MM.1S (cell line): ENCODE measurements at regions not wholly inside any gene's neighbourhood (a gene's known extent, or its start where the extent isn't known, plus 50 kb on each side); places are given as distances from the start of the nearest gene placed in this dataset.

Experiments used
- DNase-seq: peaks from one replicate; pipeline ENCODE4 v3.0.0-alpha.2; 2015
- H2AFZ ChIP-seq: fragments of 300-600 bp; sonication (generic); 2 replicates; pipeline ENCODE4 v1.6.0; 2016; ENCODE audit warnings: antibody characterized with exemption, low read length
- H3F3A ChIP-seq: fragments of 300-600 bp; sonication (generic); 2 replicates; pipeline ENCODE4 v1.6.1; 2016; ENCODE audit warnings: mild to moderate bottlenecking, antibody characterized with exemption, low read length, moderate library complexity, mixed read lengths; ENCODE audit not compliant: insufficient read depth
- H3K27ac ChIP-seq: fragments of 300-600 bp; sonication (generic); 2 replicates; pipeline ENCODE4 v1.5.1; 2016; ENCODE audit warnings: mild to moderate bottlenecking, low read length
- H3K27me3 ChIP-seq: fragments of 300-600 bp; sonication (generic); replicated peaks from 2 replicates; pipeline ENCODE4 v1.6.0; 2016; ENCODE audit warnings: low read length; ENCODE audit not compliant: insufficient read depth
- H3K36me3 ChIP-seq: fragments of 300-600 bp; sonication (generic); replicated peaks from 2 replicates; pipeline ENCODE4 v1.6.1; 2016; ENCODE audit warnings: mild to moderate bottlenecking, low read length, mixed read lengths; ENCODE audit not compliant: insufficient read depth
- H3K4me1 ChIP-seq: fragments of 300-600 bp; sonication (generic); 2 replicates; pipeline ENCODE4 v1.6.1; 2016; ENCODE audit warnings: low read length, mixed read lengths
- H3K4me2 ChIP-seq: fragments of 300-600 bp; sonication (generic); 2 replicates; pipeline ENCODE4 v1.6.0; 2016; ENCODE audit warnings: low read depth, low read length
- H3K4me3 ChIP-seq: fragments of 300-600 bp; sonication (generic); 2 replicates; pipeline ENCODE4 v1.5.1; 2016; ENCODE audit warnings: low read length, mixed read lengths
- H3K79me2 ChIP-seq: fragments of 300-600 bp; sonication (generic); 2 replicates; pipeline ENCODE4 v1.6.1; 2016; ENCODE audit warnings: mixed run types, low read length, mixed read lengths
- H3K9ac ChIP-seq: fragments of 300-600 bp; sonication (generic); 2 replicates; pipeline ENCODE4 v1.6.1; 2016; ENCODE audit warnings: low read length, mixed read lengths
- H3K9me2 ChIP-seq: fragments of 300-600 bp; sonication (generic); replicated peaks from 2 replicates; pipeline ENCODE4 v1.6.1; 2016; ENCODE audit warnings: mild to moderate bottlenecking, low read length, mixed read lengths; ENCODE audit not compliant: insufficient read depth
- H3K9me3 ChIP-seq: fragments of 300-600 bp; sonication (generic); replicated peaks from 2 replicates; pipeline ENCODE4 v1.6.1; 2016; ENCODE audit warnings: mild to moderate bottlenecking, low read length, mixed read lengths; ENCODE audit not compliant: insufficient read depth
- H4K20me1 ChIP-seq: fragments of 300-600 bp; sonication (generic); 2 replicates; pipeline ENCODE4 v1.6.1; 2016; ENCODE audit warnings: mild to moderate bottlenecking, low read length, moderate library complexity, mixed read lengths; ENCODE audit not compliant: insufficient read depth
- CTCF ChIP-seq: fragments of 300-600 bp; sonication (generic); IDR thresholded peaks from 2 replicates; pipeline ENCODE4 v1.5.1; 2016; ENCODE audit warnings: antibody characterized with exemption, low read length, mixed read lengths
- EZH2 ChIP-seq: fragments of 300-600 bp; sonication (generic); optimal IDR thresholded peaks from 2 replicates; pipeline ENCODE3; 2017; ENCODE audit warnings: low read depth, mild to moderate bottlenecking, antibody characterized with exemption, low read length, mixed read lengths
- EZH2phosphoT487 ChIP-seq: fragments of 300-600 bp; sonication (generic); IDR thresholded peaks from 2 replicates; pipeline ENCODE4 v1.6.1; 2018; ENCODE audit warnings: antibody characterized with exemption, low read length

- no peak overlapping the region for H3K9ac ChIP-seq
- no peaks in the 10 kb centered on the region for H3K9me2 ChIP-seq
- no peak for DNase-seq
- no peak overlapping the region for H3K4me3 ChIP-seq
- H3K4me2 ChIP-seq, result no peak overlapping the region
- no peak overlapping the region for H2AFZ ChIP-seq
- no peaks in the 10 kb centered on the region for H3K9me3 ChIP-seq
- H3K36me3 ChIP-seq, result no peaks in the 10 kb centered on the region
- no peak overlapping the region for H3K27ac ChIP-seq
- H3K27me3 ChIP-seq, result no peaks in the 10 kb centered on the region
- H4K20me1 ChIP-seq, result no peaks in the 10 kb centered on the region
- no peaks in the 10 kb centered on the region for H3F3A ChIP-seq
- TF ChIP-seq EZH2 (no peak), EZH2phosphoT487 (no peak), CTCF (no peak)
- H3K4me1 ChIP-seq, result no peaks in the 10 kb centered on the region
- no peaks in the 10 kb centered on the region for H3K79me2 ChIP-seq
These were observed 200.0 kb downstream of the BCOR start for GRCh38 chrX:39897741-39898097.

- H2AFZ ChIP-seq, result no peak overlapping the region
- no peaks in the 10 kb centered on the region for H3K9me3 ChIP-seq
- H3K4me3 ChIP-seq, result no peak overlapping the region
- H3K4me2 ChIP-seq, result no peak overlapping the region
- no peaks in the 10 kb centered on the region for H3K27me3 ChIP-seq
- H3K4me1 ChIP-seq, result no peaks in the 10 kb centered on the region
- no peak overlapping the region for H3K27ac ChIP-seq
- H3K79me2 ChIP-seq, result no peaks in the 10 kb centered on the region
- H4K20me1 ChIP-seq, result no peaks in the 10 kb centered on the region
- no peak for DNase-seq
- no peak overlapping the region for H3K9ac ChIP-seq
- no peak for TF ChIP-seq EZH2phosphoT487
- TF ChIP-seq EZH2, result no peak
- no peak for TF ChIP-seq CTCF
- H3K9me2 ChIP-seq, result no peaks in the 10 kb centered on the region
- H3K36me3 ChIP-seq, result no peaks in the 10 kb centered on the region
- no peaks in the 10 kb centered on the region for H3F3A ChIP-seq
These were observed 199.6 kb downstream of the BCOR start for GRCh38 chrX:39898147-39898546.

- H3F3A ChIP-seq, result no peaks in the 10 kb centered on the region
- no peaks in the 10 kb centered on the region for H3K4me1 ChIP-seq
- H3K4me2 ChIP-seq, result no peak overlapping the region
- H2AFZ ChIP-seq, result no peak overlapping the region
- no peak overlapping the region for H3K4me3 ChIP-seq
- H3K27me3 ChIP-seq, result no peaks in the 10 kb centered on the region
- TF ChIP-seq CTCF, result no peak
- TF ChIP-seq EZH2, result no peak
- no peak for TF ChIP-seq EZH2phosphoT487
- H4K20me1 ChIP-seq, result no peaks in the 10 kb centered on the region
- H3K27ac ChIP-seq, result no peak overlapping the region
- DNase-seq, result no peak
- no peaks in the 10 kb centered on the region for H3K9me2 ChIP-seq
- H3K9me3 ChIP-seq, result no peaks in the 10 kb centered on the region
- no peak overlapping the region for H3K9ac ChIP-seq
- H3K79me2 ChIP-seq, result no peaks in the 10 kb centered on the region
- no peaks in the 10 kb centered on the region for H3K36me3 ChIP-seq
These were observed 198.7 kb downstream of the BCOR start for GRCh38 chrX:39899059-39899458.
